ENCODE measurements at regions not wholly inside any gene's neighbourhood (a gene's known extent, or its start where the extent isn't known, plus 50 kb on each side); places are given as distances from the start of the nearest gene placed in this dataset.

GRCh38 chr4:72984351-72984750 is 85.2 kb downstream of the COX18 start:
- no peak overlapping the region for H2AFZ ChIP-seq (ENCODE audit: insufficient read depth, low read depth, low read length, poor library complexity, severe bottlenecking)
- DNase-seq (no peak), ATAC-seq (ENCODE audit: low read depth) (no peak)
- no peaks in the 10 kb centered on the region for H3K79me2 ChIP-seq (ENCODE audit: control insufficient read depth, insufficient read depth, low read length)
- H3K4me3 ChIP-seq (ENCODE audit: control extremely low read depth in 1 of 5, extremely low read depth in 1 of 5, insufficient read depth in 1 of 5, low read depth in 2 of 5, low read length in 4 of 5) = no peak overlapping the region
- H3K27ac ChIP-seq (ENCODE audit: low read length in 2 of 2) = no peak overlapping the region
- Mint-ChIP-seq H3K27ac (no peak overlapping the region), H3K27me3 (no peaks in the 10 kb centered on the region), H3K4me3 (no peak overlapping the region), H3K4me1 (no peaks in the 10 kb centered on the region), H3K9me3 (ENCODE audit: insufficient read depth) (no peaks in the 10 kb centered on the region)
- CTCF ChIA-PET = no interaction called here
- H3K4me2 ChIP-seq (replicated peaks; ENCODE audit: low read depth, low read length, poor library complexity, severe bottlenecking) = no peak overlapping the region
- H3K4me1 ChIP-seq (ENCODE audit: control insufficient read depth in 2 of 2, insufficient read depth in 2 of 2, low read length in 2 of 2) = no peaks in the 10 kb centered on the region
- no peaks in the 10 kb centered on the region for H3K36me3 ChIP-seq (replicated peaks in 1 of 2; ENCODE audit: control extremely low read depth in 1 of 2, control insufficient read depth in 1 of 2, extremely low read depth in 1 of 2, insufficient read depth in 2 of 2, low read length in 1 of 2)
- no peak overlapping the region for H3K9ac ChIP-seq (ENCODE audit: low read length)
- no peaks in the 10 kb centered on the region for H3K27me3 ChIP-seq (replicated peaks in 1 of 4; ENCODE audit: control extremely low read depth in 1 of 4, control insufficient read depth in 3 of 4, insufficient read depth in 4 of 4, low read length in 3 of 4)
- TF ChIP-seq EZH2 (IDR thresholded peaks at IDR 0.05; ENCODE audit: borderline replicate concordance, insufficient read depth, low read depth, low read length, poor library complexity, severe bottlenecking) = no peak
- no peak for TF ChIP-seq CTCF (IDR thresholded peaks at IDR 0.05)
- intact Hi-C loops (cut with micrococcal nuclease) = no loop called here
- POLR2A ChIA-PET = no interaction called here
- WGBS (ENCODE audit: insufficient coverage) = 93% methylated on average over 3 of the region's 4 CpGs
- H4K20me1 ChIP-seq (ENCODE audit: control insufficient read depth, insufficient read depth, low read length, poor library complexity, severe bottlenecking) = no peaks in the 10 kb centered on the region
- no peaks in the 10 kb centered on the region for H3K9me3 ChIP-seq (ENCODE audit: control extremely low read depth in 1 of 3, control insufficient read depth in 2 of 3, insufficient read depth in 1 of 3, low read length in 2 of 3)

GRCh38 chr4:72983709-72984108 is 85.8 kb downstream of the COX18 start:
- Mint-ChIP-seq H3K27ac (no peak overlapping the region), H3K27me3 (no peaks in the 10 kb centered on the region), H3K9me3 (ENCODE audit: insufficient read depth) (no peaks in the 10 kb centered on the region), H3K4me1 (no peaks in the 10 kb centered on the region), H3K4me3 (no peak overlapping the region)
- no peaks in the 10 kb centered on the region for H3K36me3 ChIP-seq (replicated peaks in 1 of 2; ENCODE audit: control extremely low read depth in 1 of 2, control insufficient read depth in 1 of 2, extremely low read depth in 1 of 2, insufficient read depth in 2 of 2, low read length in 1 of 2)
- no peaks in the 10 kb centered on the region for H4K20me1 ChIP-seq (ENCODE audit: control insufficient read depth, insufficient read depth, low read length, poor library complexity, severe bottlenecking)
- no CpG with 5 or more reads among the region's 2 CpGs for WGBS (ENCODE audit: insufficient coverage)
- CTCF ChIA-PET = no interaction called here
- DNase-seq = no peak
- no peak overlapping the region for H3K4me3 ChIP-seq (ENCODE audit: control extremely low read depth in 1 of 5, extremely low read depth in 1 of 5, insufficient read depth in 1 of 5, low read depth in 2 of 5, low read length in 4 of 5)
- no peaks in the 10 kb centered on the region for H3K79me2 ChIP-seq (ENCODE audit: control insufficient read depth, insufficient read depth, low read length)
- POLR2A ChIA-PET = no interaction called here
- H3K9ac ChIP-seq (ENCODE audit: low read length) = no peak overlapping the region
- no peaks in the 10 kb centered on the region for H3K9me3 ChIP-seq (ENCODE audit: control extremely low read depth in 1 of 3, control insufficient read depth in 2 of 3, insufficient read depth in 1 of 3, low read length in 2 of 3)
- TF ChIP-seq EZH2 (IDR thresholded peaks at IDR 0.05; ENCODE audit: borderline replicate concordance, insufficient read depth, low read depth, low read length, poor library complexity, severe bottlenecking) = no peak
- no peak for TF ChIP-seq CTCF (IDR thresholded peaks at IDR 0.05)
- no peak for ATAC-seq (ENCODE audit: low read depth)
- no peak overlapping the region for H3K27ac ChIP-seq (ENCODE audit: low read length in 2 of 2)
- H3K27me3 ChIP-seq (replicated peaks in 1 of 4; ENCODE audit: control extremely low read depth in 1 of 4, control insufficient read depth in 3 of 4, insufficient read depth in 4 of 4, low read length in 3 of 4) = no peaks in the 10 kb centered on the region
- no peak overlapping the region for H2AFZ ChIP-seq (ENCODE audit: insufficient read depth, low read depth, low read length, poor library complexity, severe bottlenecking)
- H3K4me1 ChIP-seq (ENCODE audit: control insufficient read depth in 2 of 2, insufficient read depth in 2 of 2, low read length in 2 of 2) = no peaks in the 10 kb centered on the region
- H3K4me2 ChIP-seq (replicated peaks; ENCODE audit: low read depth, low read length, poor library complexity, severe bottlenecking) = no peak overlapping the region
- intact Hi-C loops (cut with micrococcal nuclease) = no loop called here
